Kidney epithelial cell (primary cell): ENCODE measurements at regions not wholly inside any gene's neighbourhood (a gene's known extent, or its start where the extent isn't known, plus 50 kb on each side); places are given as distances from the start of the nearest gene placed in this dataset.

Experiments used
- DNase-seq: peaks from one replicate; pipeline ENCODE4 v3.0.0-alpha.2; 2010; ENCODE audit warnings: low read depth
- H3K27me3 ChIP-seq: 2 replicates; pipeline ENCODE4 v1.6.0; 2011; ENCODE audit warnings: low read length; ENCODE audit not compliant: control insufficient read depth, insufficient read depth
- H3K36me3 ChIP-seq: 2 replicates; pipeline ENCODE4 v1.5.1; 2011; ENCODE audit warnings: low read length; ENCODE audit not compliant: control insufficient read depth, insufficient read depth
- H3K4me3 ChIP-seq: 2 replicates; pipeline ENCODE4 v1.5.1; 2011; ENCODE audit warnings: low read depth, mild to moderate bottlenecking, control low read depth, low read length
- CTCF ChIP-seq: IDR thresholded peaks from 2 replicates; pipeline ENCODE4 v1.5.1; 2011; ENCODE audit warnings: mild to moderate bottlenecking, moderate library complexity, low read length, control low read depth, inconsistent platforms; ENCODE audit not compliant: insufficient read depth, poor library complexity, severe bottlenecking

GRCh38 chr12:130051900-130052299 lies 110.4 kb upstream of the FZD10 start:
- DNase-seq, result no peak
- no peaks in the 10 kb centered on the region for H3K27me3 ChIP-seq
- TF ChIP-seq CTCF, result no peak
- H3K36me3 ChIP-seq, result no peaks in the 10 kb centered on the region
- no peak overlapping the region for H3K4me3 ChIP-seq

GRCh38 chr12:130053651-130054069 lies 108.6 kb upstream of the FZD10 start:
- H3K4me3 ChIP-seq, result no peak overlapping the region
- no peaks in the 10 kb centered on the region for H3K27me3 ChIP-seq
- DNase-seq, result no peak
- H3K36me3 ChIP-seq, result no peaks in the 10 kb centered on the region
- no peak for TF ChIP-seq CTCF

GRCh38 chr12:130054803-130055202 lies 107.5 kb upstream of the FZD10 start:
- Histone ChIP-seq H3K4me3 (no peak overlapping the region), H3K27me3 (no peaks in the 10 kb centered on the region), H3K36me3 (no peaks in the 10 kb centered on the region)
- DNase-seq, result no peak
- no peak for TF ChIP-seq CTCF

GRCh38 chr12:130058926-130059472 lies 103.3 kb upstream of the FZD10 start:
- Histone ChIP-seq H3K36me3 (no peaks in the 10 kb centered on the region), H3K4me3 (no peak overlapping the region), H3K27me3 (no peaks in the 10 kb centered on the region)
- TF ChIP-seq CTCF, result no peak
- no peak for DNase-seq

- DNase-seq, result no peak
- no peak for TF ChIP-seq CTCF
- Histone ChIP-seq H3K4me3 (no peak overlapping the region), H3K36me3 (no peaks in the 10 kb centered on the region), H3K27me3 (no peaks in the 10 kb centered on the region)
Measured at GRCh38 chr12:130063866-130064265, 98.4 kb upstream of the FZD10 start.

GRCh38 chr12:130064999-130065398 lies 97.3 kb upstream of the FZD10 start:
- no peak for DNase-seq
- H3K27me3 ChIP-seq, result no peaks in the 10 kb centered on the region
- no peaks in the 10 kb centered on the region for H3K36me3 ChIP-seq
- H3K4me3 ChIP-seq, result no peak overlapping the region
- TF ChIP-seq CTCF, result peak; percentile 4
